HT-29 (cell line): ENCODE measurements at regions not wholly inside any gene's neighbourhood (a gene's known extent, or its start where the extent isn't known, plus 50 kb on each side); places are given as distances from the start of the nearest gene placed in this dataset.
A peak's percentile ranks its signal among the peaks of the same experiment; 100 is the strongest.
"Not testable (repeated sequence)": the region's sequence is repeated elsewhere in the genome, so short reads cannot be mapped to it uniquely, and the experiment has no call there.

Experiments used
- DNase-seq: peaks from one replicate; pipeline ENCODE4 v3.0.0-alpha.2; 2015; ENCODE audit warnings: low spot score

DNA sequence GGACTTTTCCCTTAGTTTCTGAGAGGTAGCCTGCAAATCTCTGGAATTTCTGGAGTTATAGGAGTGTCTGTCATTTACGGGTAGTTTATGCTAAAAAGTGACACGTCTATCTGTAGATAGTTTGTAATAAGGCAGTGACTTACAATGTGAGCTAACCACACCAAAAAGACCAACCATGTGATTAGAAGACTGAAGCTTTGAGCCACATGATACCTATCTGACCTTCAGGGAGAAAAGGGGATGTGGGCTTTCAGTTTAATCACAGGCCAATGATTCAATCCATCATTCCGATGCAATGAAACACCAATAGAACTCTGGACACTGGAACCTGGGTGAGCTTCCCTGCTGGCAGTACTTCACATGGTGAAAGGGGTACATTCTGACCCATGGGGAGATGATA lies 254.6 kb upstream of the GK2 start:
- no peak for DNase-seq

DNA sequence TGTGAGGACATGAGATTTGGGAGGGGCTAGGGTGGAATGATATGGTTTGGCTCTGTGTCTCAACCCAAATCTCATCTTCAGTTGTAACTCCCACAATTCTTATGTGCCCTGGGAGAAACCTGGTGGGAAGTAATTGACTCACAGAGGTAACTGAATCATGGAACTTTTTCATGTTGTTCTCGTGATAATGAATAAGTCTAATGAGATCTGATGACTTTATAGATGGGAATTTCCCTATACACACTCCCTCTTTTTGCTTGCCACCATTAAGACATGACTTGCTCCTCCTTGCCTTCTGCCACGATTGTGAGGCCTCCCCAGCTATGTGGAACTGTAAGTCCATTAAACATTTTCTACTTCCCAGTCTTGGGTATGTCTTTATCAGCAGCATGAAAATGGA lies 253.2 kb upstream of the GK2 start:
- no peak for DNase-seq

DNA sequence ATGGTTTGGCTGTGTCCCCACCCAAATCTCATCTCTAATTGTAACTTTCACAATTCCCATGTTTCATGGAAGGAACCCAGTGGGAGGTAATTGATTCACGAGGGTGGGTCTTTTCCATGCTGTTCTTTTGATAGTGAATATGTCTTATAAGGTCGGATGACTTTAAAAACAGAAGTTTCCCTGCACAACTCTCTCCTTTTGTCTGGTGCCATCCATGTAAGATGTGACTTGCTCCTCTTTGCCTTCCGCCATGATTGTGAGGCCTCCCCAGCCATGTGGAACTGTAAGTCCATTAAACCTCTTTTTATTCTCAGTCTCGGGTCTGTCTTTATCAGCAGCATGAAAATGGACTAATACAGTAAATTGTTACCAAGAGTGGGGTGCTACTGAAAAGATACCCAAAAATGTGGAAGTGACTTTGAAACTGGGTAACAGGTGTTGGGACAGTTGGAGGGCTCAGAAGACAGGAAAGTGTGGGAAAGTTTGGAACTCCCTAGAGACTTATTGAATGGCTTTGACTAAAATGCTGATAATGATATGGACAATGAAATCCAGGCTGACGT lies 251.4 kb upstream of the GK2 start:
- not testable (repeated sequence) for DNase-seq

DNA sequence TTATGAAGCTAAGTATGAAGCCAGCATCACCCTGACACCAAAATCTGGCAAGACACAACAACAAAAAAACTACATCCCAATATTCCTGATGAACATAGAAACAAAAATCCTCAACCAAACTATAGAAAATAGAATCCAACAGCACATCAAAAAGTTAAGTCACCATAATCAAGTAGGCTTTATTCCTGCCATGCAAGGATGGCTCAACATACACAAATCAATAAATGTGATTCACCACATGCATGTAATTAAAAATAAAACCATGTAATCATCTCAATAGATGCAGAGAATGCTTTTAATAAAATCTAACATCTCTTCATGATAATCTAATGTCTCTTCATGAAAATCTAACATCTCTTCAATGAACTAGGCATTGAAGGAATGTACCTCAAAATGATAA lies 249.4 kb upstream of the GK2 start:
- no peak for DNase-seq

DNA sequence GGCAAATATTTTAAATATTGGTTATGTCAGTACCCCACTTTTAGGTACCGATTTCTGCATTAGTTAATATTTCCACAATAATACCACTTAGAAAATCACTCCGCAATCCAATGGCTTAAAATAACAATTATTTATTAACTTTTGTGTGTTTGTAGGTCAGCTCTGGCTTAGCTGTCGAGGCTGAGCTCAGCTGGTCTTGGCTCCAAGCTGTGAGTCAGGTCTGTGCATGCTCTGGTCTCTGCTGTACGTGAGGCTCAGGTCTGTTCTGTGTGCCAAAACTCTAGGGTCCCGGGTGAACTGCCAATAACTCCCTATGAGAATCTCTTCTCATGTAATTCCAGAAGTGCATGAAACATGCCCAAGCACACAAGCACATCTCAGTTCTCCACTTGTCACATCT lies 245.8 kb upstream of the GK2 start:
- DNase-seq: no peak

DNA sequence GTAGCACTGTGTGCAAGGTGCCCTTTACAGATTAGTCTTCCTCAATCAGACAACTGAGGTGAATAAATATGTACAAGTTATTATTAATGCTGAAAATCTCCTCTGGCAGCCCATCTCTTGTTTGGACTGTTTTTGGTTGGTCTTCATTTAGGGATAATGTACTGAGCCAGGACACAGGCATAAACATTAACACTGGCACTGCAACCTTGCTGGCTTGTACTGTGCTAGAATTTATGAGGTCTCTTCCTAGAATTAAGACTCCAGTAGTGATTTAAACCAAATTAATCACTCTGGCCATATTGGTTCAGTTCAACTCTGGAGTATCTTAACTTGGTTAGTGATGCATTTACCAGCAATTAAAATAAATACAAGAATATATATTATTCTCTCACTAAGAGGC lies 244.7 kb upstream of the GK2 start:
- DNase-seq: no peak

DNA sequence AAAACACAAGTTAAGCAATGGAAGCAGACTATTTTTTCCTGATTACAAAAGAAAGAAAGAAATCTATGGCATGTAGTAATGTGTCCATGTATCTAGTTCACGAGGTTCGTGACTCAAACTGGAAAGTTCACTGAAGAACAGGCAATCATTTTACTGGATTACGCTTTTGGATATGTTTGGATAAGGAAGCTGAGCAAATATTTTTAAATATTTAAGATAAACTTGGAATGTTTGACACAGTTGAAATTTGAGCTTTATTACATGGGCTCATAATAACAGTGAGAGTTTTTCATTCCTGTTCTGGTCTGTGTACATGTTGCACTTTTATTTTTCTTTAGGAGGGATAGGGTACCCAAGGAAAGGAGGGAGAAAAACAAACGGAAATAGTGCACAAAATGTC lies 244.2 kb upstream of the GK2 start:
- peak; percentile 5 for DNase-seq

DNA sequence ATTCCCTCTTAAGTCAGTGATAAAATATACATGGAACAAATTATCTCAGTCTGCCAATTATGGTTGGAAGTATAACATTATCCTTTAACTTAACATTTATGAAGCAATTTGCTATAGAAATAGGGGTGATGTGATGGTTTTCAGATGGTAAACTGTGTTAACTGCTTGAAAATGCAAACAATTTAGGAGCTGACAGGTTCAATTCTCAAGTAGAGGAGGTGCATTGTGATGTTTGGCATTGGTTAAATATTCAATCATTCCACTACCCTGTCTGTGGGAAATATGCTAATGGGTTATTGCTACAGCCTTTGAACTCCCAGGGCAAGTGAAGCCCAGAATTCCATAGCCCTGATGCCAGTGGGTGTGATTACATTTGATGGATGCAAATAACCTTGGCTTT lies 243.4 kb upstream of the GK2 start:
- no peak for DNase-seq

DNA sequence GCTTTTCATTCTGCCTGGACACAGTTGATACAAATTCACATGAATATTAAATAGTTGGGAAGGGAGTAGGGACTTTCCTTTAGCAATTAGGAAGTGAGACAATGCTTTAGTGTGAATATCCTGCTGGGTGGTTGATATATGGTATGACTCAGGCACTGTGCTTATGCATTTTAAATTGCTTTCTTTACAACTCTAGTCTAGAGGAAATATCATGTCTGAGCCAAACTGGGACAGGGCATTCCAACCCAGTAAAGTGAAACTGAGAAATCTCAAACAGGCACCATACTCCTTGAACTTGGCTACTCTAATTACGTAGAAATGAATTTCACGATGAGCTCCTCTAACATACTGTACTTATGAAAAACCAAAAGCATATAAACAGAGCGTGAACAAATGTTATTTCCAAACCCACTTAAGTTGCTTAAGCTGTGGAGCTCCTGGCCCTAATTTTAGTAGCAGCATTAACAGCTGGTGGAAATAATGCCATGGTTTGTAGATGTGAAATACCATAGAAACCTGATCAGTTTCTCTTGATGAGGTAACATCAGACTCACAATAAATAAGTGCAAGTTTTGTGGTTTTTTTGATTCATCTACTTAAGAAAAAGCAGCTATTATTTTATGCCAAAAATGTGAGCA lies 242.9 kb upstream of the GK2 start:
- DNase-seq: no peak

DNA sequence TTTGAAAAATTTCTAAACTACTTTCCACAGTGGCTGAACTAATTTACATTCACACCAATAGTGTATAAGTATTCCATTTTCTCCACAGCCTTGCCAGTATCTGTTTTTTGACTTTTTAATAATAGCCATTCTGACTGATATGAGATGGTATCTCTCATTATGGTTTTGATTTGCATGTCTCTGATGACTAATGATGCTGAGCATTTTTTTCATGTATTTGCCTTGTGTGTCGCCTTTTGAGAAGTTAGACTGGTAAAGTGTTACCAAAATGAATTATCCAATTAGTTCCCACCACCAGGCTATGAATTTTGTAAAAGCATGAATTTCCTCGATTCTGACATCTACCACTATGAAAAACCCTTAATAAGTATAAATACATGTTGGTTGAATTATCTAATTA lies 242.2 kb upstream of the GK2 start:
- no peak for DNase-seq

DNA sequence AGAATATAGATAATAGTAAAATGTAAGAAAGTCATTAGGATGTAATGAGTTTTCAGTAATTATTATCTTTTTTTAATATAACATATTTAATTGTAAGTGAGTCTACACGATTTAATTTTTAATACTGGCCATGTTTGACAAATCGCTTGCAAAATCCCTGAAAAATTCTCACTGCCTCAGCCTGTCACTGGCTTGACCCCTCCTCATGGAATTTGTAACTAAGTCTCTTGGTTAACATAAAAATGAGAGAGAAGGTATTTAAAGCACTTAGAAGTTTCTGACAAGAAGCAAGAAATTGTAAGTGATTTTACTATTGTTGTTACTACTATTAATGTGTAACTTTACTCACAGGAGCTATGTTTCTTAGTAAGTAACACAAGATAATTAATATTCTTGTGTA lies 237.9 kb upstream of the GK2 start:
- no peak for DNase-seq

DNA sequence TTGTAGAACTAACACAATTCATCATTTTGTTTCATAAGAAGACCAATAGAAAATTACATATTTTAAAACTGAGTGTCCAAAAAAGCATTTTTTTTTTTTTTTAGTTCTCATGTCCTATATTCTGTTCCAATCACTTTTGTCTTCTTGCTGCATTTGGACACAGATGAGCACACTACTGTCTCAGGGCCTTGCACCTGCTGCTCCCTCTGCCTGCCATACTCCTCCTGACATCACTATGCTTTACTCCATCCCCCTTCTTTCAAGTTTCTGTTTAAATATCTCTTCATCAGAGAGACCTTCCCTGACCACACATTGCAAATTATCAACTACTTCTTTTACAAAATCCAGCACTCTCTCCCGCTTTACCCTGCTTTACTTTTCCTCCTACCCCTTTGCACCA lies 230.7 kb upstream of the GK2 start:
- no peak for DNase-seq

DNA sequence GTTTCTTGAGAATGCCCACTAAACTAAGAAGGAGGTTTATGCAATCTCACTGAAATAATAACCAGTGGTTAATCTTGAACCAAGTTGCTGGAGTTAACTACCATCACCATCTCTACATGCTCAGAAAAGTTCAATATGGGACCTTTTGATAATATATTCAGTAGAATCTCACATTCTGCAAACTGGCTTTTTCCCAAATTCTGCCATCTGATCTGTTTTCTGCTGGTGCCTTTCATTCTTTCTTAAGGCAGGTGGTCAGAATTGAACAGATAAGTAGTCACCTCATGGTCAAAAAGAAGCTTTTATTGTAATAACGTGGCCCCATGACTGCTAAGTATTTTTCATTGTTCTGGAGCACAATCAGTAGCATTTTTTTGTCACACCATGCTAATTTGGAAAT lies 229.0 kb upstream of the GK2 start:
- DNase-seq: no peak

DNA sequence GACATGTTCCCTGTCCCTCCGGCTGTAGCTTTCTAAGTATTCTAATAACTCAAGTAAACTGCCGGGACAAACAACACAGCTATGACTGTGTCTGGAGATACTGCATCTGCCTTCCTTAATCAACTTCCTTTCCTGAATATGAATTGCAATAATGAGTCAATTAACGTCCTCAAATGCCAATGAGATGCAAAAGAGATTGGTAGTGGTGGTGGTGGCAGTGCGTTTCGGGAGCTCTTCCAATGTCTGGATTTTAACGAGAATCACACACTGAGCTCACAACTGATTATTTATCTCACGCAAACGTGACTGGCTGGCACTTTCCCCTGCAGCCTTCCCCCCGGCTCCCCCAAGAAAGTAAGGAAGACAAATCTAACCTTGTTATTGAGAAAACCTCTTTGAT lies 226.1 kb upstream of the GK2 start:
- no peak for DNase-seq

DNA sequence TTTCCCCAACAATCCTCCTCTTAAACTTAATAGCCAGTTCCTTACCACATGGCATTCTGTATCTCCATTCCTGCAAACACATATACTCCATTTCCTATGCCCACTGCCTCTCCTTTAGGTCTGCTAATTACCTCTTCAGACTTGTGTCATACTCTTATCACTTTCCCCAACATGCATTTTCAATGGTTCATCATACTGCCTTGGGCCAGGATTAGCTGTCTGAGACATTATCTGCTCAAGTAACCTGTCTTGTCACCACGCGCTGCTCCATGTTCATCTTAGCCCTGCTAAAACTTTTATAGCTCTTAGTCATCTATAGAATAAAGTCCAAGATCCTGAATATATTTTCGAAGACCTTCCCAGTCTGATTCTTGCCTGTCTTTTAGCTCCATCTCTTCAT lies 224.1 kb upstream of the GK2 start:
- no peak for DNase-seq

DNA sequence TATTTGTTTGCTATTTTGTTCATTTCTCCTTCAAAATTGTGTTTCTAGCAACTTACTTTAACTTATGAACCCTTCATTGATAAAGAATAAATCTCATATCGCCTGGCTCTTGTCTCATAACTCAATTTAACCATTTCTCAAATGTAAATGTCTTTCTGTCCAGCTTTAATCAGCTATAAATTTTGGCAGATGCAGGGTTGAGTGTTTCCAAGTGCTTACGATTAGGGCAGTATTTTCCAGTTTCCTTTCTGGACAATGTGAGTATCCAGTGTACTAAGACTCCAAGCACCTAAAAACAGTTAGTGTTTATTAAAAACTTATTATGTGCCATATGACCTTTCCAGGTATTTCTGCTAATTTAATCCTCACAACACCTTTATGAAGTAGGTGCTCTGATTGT lies 218.6 kb upstream of the GK2 start:
- no peak for DNase-seq

DNA sequence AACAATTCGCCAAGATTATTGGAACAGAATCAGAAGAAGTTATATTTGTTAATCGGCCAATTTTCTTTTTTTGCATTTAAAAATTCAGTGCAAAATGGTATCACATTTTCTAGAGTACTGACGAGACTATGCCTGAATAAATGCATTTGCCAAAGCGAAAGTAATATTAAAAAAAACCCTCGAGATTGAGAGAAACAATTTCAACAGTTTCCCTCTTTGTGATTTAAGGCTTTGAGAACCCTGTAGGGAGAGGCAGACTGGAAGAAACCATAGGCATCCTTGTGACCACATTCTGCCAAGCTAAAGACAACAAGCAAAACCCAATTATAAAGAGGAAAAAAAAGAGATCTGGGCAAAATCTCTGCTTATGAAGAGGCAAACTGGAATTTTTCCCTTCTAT lies 218.1 kb upstream of the GK2 start:
- no peak for DNase-seq

DNA sequence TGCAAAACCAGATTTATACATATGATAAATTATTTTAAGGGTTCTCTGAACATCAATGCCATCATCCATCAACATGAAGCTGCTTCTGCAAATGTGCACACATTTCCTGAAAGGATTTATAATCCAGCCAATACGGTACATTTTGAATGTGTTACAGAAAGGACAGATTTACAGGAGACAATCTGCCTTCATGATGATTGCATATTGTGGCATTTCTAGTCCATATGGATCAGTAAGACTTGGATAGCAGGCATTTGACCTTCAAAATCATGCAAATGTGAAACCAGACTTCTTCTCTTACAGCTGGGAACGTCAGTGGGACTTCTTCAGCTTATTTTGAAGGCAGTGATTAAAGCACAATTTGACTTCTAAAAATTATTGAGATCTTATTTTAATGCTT lies 217.3 kb upstream of the GK2 start:
- no peak for DNase-seq

DNA sequence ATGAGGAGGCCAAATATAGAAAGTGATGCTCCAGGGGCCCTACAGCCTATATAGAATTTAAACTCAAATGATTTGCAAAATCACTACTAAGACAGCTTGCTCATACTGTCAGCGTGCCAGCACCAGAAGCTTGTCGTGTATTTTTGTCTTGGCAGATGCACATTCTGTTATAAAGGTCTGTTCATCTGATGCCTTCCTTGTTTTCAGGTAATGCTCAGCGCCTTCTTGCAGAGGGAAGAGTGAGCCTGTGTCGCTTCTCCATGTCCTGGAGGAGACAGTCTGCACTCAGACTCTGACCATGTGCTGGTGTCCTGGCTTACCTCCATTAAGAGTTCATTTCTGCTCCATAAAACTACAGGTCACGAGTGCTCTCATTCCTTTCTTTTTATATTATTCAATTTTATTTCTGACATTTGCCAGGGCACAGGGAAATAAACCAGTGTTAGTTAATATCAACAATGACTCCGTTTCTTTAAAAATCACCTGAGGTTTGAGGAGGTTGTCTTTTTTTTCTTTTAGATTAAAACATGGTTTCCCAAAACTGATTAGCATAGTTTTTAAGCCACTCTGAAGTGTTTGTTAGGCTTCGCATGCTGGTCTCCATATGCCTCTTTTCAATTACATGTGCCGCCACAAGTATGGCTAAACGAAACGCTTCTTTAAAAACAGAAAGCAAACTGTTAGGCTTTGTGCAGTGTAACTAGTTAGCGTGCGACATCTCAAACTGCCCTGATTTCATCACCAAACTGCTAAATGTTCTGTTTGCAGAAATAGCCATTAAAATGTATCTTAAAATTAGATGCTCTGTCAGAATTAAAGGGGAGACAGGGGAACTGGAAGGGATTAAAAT lies 215.2 kb upstream of the GK2 start:
- DNase-seq: no peak

DNA sequence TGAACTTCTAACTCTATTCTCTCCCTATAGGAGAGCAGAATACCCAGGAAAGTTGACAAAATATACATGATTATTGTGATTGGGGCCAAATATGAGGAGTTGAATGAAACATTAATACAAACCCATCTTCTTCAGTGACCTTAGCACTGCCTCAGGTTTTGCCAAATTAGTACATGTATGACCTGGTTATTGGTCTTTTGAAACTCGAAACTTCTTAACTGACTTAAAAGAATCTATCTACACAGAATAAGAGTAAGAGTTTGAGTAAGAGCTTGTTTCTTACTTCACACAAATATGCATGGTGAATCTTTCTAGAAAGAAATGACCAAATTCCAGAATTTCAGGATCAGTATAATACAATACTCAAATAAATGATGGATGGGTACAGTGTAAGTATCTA lies 213.0 kb upstream of the GK2 start:
- no peak for DNase-seq

DNA sequence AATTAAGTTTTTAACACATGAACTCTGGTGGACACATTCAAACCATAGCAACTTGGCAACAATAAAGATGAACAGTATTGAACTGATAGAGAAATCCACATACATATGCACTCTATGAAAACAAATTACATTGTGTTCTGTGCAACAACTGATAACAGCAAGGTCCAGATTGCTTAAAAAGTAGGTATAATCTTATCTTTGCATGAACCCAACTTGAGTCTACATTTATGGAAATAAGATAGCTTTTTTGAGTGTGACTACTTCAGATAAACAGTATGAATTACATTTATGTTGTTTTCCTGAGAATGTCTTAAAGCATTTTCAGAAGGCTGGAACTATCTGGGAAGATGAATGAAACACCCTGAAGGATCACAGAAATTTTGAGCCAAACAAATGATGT lies 212.6 kb upstream of the GK2 start:
- no peak for DNase-seq

DNA sequence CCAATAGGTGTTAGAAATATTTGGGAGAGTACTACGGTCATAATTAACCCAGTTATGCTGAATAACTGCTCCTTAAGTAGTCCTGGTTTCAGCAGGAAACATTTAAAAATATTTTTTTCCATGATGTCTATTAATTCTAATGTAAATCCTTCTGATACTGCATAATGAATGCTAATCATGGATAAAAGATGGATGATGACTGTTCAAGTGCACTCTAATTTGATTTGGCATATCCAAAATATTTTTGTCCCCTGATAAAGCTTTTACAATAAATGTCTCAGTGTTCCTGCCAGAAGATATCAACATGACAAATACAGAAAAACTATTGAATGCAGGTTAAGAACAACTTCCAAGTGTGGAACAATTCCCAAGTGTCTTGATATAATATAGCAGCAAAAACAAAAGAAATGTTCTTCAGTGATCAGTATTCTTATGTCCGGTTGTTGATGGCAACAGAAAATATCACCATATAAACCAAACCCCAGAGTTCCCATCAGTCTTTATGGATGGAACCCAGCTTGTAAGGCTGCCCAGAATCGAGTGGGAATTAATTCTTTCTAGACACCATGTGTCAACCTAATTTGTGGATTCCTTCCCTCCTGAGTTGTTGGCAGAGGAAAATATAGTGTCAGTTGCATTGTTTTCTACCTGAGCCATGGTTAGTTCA lies 205.4 kb upstream of the GK2 start:
- no peak for DNase-seq

DNA sequence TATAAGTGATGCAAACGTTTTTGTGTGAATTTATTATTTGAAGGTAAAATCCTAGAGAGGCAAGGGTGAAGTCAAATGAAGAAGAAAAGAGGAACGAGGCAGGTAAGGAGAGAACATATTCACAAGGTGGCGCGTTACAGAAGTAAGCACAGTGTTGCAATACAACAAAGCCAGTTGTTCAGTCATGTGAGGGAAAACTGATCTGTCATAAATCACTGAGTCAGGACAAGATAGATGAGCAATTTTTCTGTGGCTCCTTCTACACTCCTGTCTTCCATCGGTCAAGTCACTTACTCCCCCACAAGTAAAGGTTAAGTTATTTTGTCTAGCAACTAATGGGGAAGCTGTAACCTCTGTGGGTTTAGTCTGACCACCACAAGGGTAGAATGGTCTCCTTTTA lies 203.0 kb upstream of the GK2 start:
- no peak for DNase-seq
